K562 (cell line): ENCODE measurements at regions not wholly inside any gene's neighbourhood (a gene's known extent, or its start where the extent isn't known, plus 50 kb on each side); places are given as distances from the start of the nearest gene placed in this dataset.

Experiments
- ATAC-seq: fragments of 200-7000 bp; cut with Tn5 transposase; 3 replicates; pipeline ENCODE4 v1.9.1; 2020; ENCODE audit warnings: moderate library complexity
- BruUV-seq: library from RNA; stranded (reverse); fragments of 400-500 nt; replicated peaks from 2 replicates; lab custom pipeline; 2021; lab: Mats Ljungman, UMichigan
- CTCF ChIA-PET: fragments of 300-600 bp; formaldehyde crosslinking; extraction: SDS; loops from one replicate; lab custom pipeline; 2021; ENCODE audit warnings: low intra/inter-chr PET ratio; lab: Yijun Ruan, JAX
- POLR2A ChIA-PET: fragments of 300-600, 350-650 bp; sonication (Branson Sonifier 250); formaldehyde crosslinking; extraction: SDS; loops from one replicate; lab custom pipeline; 2021; ENCODE audit warnings: antibody characterized with exemption, inconsistent platforms; lab: Yijun Ruan, JAX
- DNase-seq, 4 experiments: peaks; one replicate each; pipeline versions ENCODE4 v3.0.0 to v3.0.0-alpha.2; 2011 to 2018; ENCODE audit warnings: low spot score in 3 of 4, mixed read lengths in 3 of 4; ENCODE audit errors: extremely low read depth in 1 of 4
- FAIRE-seq: peaks from 2 replicates; lab custom pipeline; 2011; peaks lifted over from hg19 to GRCh38; lab: Jason Lieb, UNC
- H2AFZ ChIP-seq: 2 replicates; pipeline ENCODE4 v1.6.0; 2011; ENCODE audit warnings: low read depth, low read length, control low read depth, inconsistent platforms
- H3K27ac ChIP-seq: fragments of 200-600 bp; 3 replicates; pipeline ENCODE4 v1.8.0; 2011; ENCODE audit warnings: low read depth, mild to moderate bottlenecking, control low read depth, inconsistent platforms, low read length, moderate library complexity, mixed read lengths; ENCODE audit errors: extremely low read depth
- H3K27me3 ChIP-seq, 2 experiments: fragments of 300-600 bp in 1 of 2; 2 replicates in 1 of 2; 3 replicates in 1 of 2; pipeline versions ENCODE4 v1.6.0 to v1.8.0; 2011; ENCODE audit warnings: inconsistent platforms in 2 of 2, low read length in 2 of 2, mild to moderate bottlenecking in 1 of 2, mixed read lengths in 1 of 2, moderate library complexity in 1 of 2; ENCODE audit not compliant: control insufficient read depth in 2 of 2, insufficient read depth in 2 of 2
- H3K36me3 ChIP-seq: fragments of 300-600 bp; 3 replicates; pipeline ENCODE4 v1.8.0; 2011; ENCODE audit warnings: mild to moderate bottlenecking, low read length, inconsistent platforms; ENCODE audit not compliant: control insufficient read depth, insufficient read depth
- H3K4me1 ChIP-seq, 2 experiments: fragments of 200-600 bp in 1 of 2; replicated peaks in 1 of 2; 2 replicates in 1 of 2; 3 replicates in 1 of 2; pipeline versions ENCODE4 v1.5.1 to v1.8.0; 2011; ENCODE audit warnings: inconsistent platforms in 2 of 2, low read length in 2 of 2, mild to moderate bottlenecking in 1 of 2, mixed read lengths in 1 of 2, moderate library complexity in 1 of 2; ENCODE audit not compliant: control insufficient read depth in 2 of 2, insufficient read depth in 2 of 2
- H3K4me2 ChIP-seq: 2 replicates; pipeline ENCODE4 v1.6.1; 2011; ENCODE audit warnings: low read length, control low read depth, inconsistent platforms, mixed read lengths; ENCODE audit not compliant: insufficient read depth
- H3K4me3 ChIP-seq: fragments of 200-600 bp; sonication (generic), shearing (Covaris generic); 2 replicates; pipeline ENCODE4 v1.5.1; 2016; ENCODE audit warnings: control low read depth, inconsistent platforms
- H3K79me2 ChIP-seq: fragments of 200-600 bp; 3 replicates; pipeline ENCODE4 v1.8.0; 2011; ENCODE audit warnings: low read length, inconsistent platforms; ENCODE audit not compliant: control insufficient read depth, insufficient read depth
- H3K9ac ChIP-seq, 2 experiments: 2 replicates each; pipeline versions ENCODE4 v1.6.0 to v1.6.1; 2011; ENCODE audit warnings: low read depth in 2 of 2, low read length in 2 of 2, control low read depth in 1 of 2, inconsistent platforms in 1 of 2, mild to moderate bottlenecking in 1 of 2, mixed read lengths in 1 of 2; ENCODE audit not compliant: insufficient read depth in 1 of 2
- H3K9me1 ChIP-seq: one replicate; pipeline ENCODE4 v1.6.0; 2011; ENCODE audit warnings: inconsistent platforms, mild to moderate bottlenecking, low read length, moderate library complexity; ENCODE audit not compliant: control insufficient read depth, insufficient read depth
- H3K9me3 ChIP-seq: replicated peaks from 2 replicates; pipeline ENCODE4 v1.5.1; 2011; ENCODE audit warnings: low read depth, low read length, inconsistent platforms; ENCODE audit not compliant: control insufficient read depth, insufficient read depth
- H4K20me1 ChIP-seq: replicated peaks from 2 replicates; pipeline ENCODE4 v1.6.1; 2011; ENCODE audit warnings: low read length, inconsistent platforms, mixed read lengths; ENCODE audit not compliant: control insufficient read depth, insufficient read depth
- BCOR ChIP-seq: fragments of 450-650 bp; IDR thresholded peaks from 2 replicates; pipeline ENCODE4 v1.6.1; 2016
- CBFB ChIP-seq: sonication (generic); formaldehyde crosslinking; IDR thresholded peaks from 2 replicates; pipeline ENCODE4 v1.4.0; 2020; ENCODE audit warnings: mild to moderate bottlenecking, missing genetic modification reagents
- HSF4 ChIP-seq: fragments of 250-450 bp; sonication (Bioruptor Pico); IDR thresholded peaks from 2 replicates; pipeline ENCODE4 v2.1.2; 2022; ENCODE audit warnings: mild to moderate bottlenecking, moderate library complexity, borderline replicate concordance
- KDM5B ChIP-seq: fragments of 200-600 bp; sonication (generic); IDR thresholded peaks from 2 replicates; pipeline ENCODE4 v1.6.1; 2012; ENCODE audit warnings: low read depth, mild to moderate bottlenecking, moderate library complexity, low read length, control low read depth, inconsistent platforms; ENCODE audit not compliant: insufficient replicate concordance
- MIER1 ChIP-seq: fragments of 450-650 bp; IDR thresholded peaks from 2 replicates; pipeline ENCODE4 v1.6.1; 2016; ENCODE audit warnings: antibody characterized with exemption, mild to moderate bottlenecking, low read depth
- MYNN ChIP-seq, 2 experiments: sonication (generic); formaldehyde crosslinking in 1 of 2; IDR thresholded peaks; 2 replicates each; pipeline versions ENCODE4 v1.5.0 to v1.6.1; 2016 to 2020; ENCODE audit warnings: antibody characterized with exemption in 1 of 2, missing genetic modification reagents in 1 of 2
- RUNX1 ChIP-seq: sonication (generic); IDR thresholded peaks from 2 replicates; pipeline ENCODE4 v1.6.1; 2016; ENCODE audit warnings: antibody characterized with exemption, low read depth
- TEAD1 ChIP-seq, 2 experiments: fragments of 450-650 bp in 1 of 2; sonication (generic) in 1 of 2; formaldehyde crosslinking; IDR thresholded peaks; 2 replicates each; pipeline versions ENCODE4 v1.4.0 to v1.8.0; 2020 to 2022; ENCODE audit warnings: mild to moderate bottlenecking in 2 of 2, missing genetic modification reagents in 1 of 2
- XRCC3 ChIP-seq: fragments of 450-650 bp; IDR thresholded peaks from 2 replicates; pipeline ENCODE4 v1.6.1; 2017; ENCODE audit warnings: mild to moderate bottlenecking, moderate library complexity
- ZNF23 ChIP-seq: fragments of 250-450 bp; sonication (Bioruptor Pico); IDR thresholded peaks from 2 replicates; pipeline ENCODE4 v1.4.0; 2020; ENCODE audit warnings: mild to moderate bottlenecking
- ZNF57 ChIP-seq: fragments of 450-650 bp; formaldehyde crosslinking; IDR thresholded peaks from 2 replicates; pipeline ENCODE4 v1.4.0; 2020; ENCODE audit warnings: mild to moderate bottlenecking, moderate library complexity
- WGBS: fragments of 100-300 bp; shearing (Covaris generic); methylation state at CpG from one replicate; pipeline ENCODE4 v1.1.6; 2016; ENCODE audit warnings: low coverage, mixed read lengths; ENCODE audit not compliant: insufficient coverage; ENCODE audit errors: missing lambda C conversion rate; 5-methylcytosine and 5-hydroxymethylcytosine counted together
- in situ Hi-C: fragments of 300-500 bp; cut with MboI; formaldehyde crosslinking; loops from 4 replicates; pipeline ENCODE4 v1.15.0; 2018; ENCODE audit warnings: inconsistent platforms, mixed read lengths
- intact Hi-C: fragments of 100-400 bp; cut with micrococcal nuclease; formaldehyde crosslinking; loops from 2 replicates; pipeline ENCODE4 v1.14.2; 2022

GRCh38 chr21:26743524-26743923 lies 101.7 kb downstream of the ADAMTS1 start:
- intact Hi-C loops (no loop called here), in situ Hi-C loops (no loop called here)
- Histone ChIP-seq H3K36me3 (no peaks in the 10 kb centered on the region), H3K4me2 (no peak overlapping the region), H3K27ac (no peak overlapping the region), H4K20me1 (no peaks in the 10 kb centered on the region), H3K4me3 (no peak overlapping the region), H3K9me1 (no peaks in the 10 kb centered on the region), H3K4me1 (no peaks in the 10 kb centered on the region), H3K9me3 (no peaks in the 10 kb centered on the region), H3K79me2 (no peaks in the 10 kb centered on the region), H3K9ac (no peak overlapping the region), H3K27me3 (no peaks in the 10 kb centered on the region), H2AFZ (no peak overlapping the region)
- ChIA-PET CTCF (no interaction called here), POLR2A (no interaction called here)
- no peak for FAIRE-seq
- TF ChIP-seq KDM5B (no peak), MIER1 (no peak), MYNN (IDR thresholded peaks at IDR 0.05) (no peak), MYNN (CRISPR knock-in tag; IDR thresholded peaks at IDR 0.05) (no peak), ZNF57 (CRISPR knock-in tag) (no peak), HSF4 (no peak), CBFB (CRISPR knock-in tag) (no peak), XRCC3 (no peak), TEAD1 (CRISPR knock-in tag; IDR thresholded peaks at IDR 0.05) (no peak), RUNX1 (no peak), BCOR (no peak), ZNF23 (CRISPR knock-in tag) (no peak)
- no peak for ATAC-seq
- 0% methylated on average over 2 of the region's 2 CpGs for WGBS
- DNase-seq: no peak
- no TSS peak for BruUV-seq
